ENCODE measurements at regions not wholly inside any gene's neighbourhood (a gene's known extent, or its start where the extent isn't known, plus 50 kb on each side); places are given as distances from the start of the nearest gene placed in this dataset.

DNA sequence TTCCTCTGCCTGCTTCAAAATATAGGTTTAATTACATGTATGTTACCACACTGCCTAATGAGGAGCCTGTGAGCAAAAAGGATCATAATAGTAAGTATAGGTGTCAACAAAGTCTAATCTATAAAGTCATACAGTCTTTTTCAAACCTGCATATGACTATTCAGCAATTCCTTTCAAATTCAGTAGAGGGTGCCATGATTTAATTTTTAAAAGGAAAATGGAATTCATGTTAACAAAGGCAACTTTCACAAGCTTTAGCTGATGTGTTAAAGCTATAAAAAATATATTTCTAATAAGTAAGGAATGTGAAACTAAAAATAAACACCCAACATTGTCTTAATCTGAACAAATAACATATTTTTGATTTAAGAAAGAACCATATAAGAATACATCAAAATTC, 52.1 kb downstream of the MPP7 start:
- Histone ChIP-seq H3K4me3 (no peak overlapping the region), H3K27me3 (no peaks in the 10 kb centered on the region), H3K9me3 (no peaks in the 10 kb centered on the region), H3K4me1 (peaks cover 9 to 66% (median 58%) of the 10 kb centered on the region in 4 donors), H3K36me3 (no peaks in the 10 kb centered on the region), H3K27ac (replicated peaks in 1 of 4) (peak overlapping the region; percentile 38 to 73 (median 59))
- intact Hi-C loops (cut with DNase I), result loop anchor here (2.0 kb wide), 1 partner anchor 132 kb away; no protein-coding TSS in a partner anchor
- TF ChIP-seq, protein P1, sequence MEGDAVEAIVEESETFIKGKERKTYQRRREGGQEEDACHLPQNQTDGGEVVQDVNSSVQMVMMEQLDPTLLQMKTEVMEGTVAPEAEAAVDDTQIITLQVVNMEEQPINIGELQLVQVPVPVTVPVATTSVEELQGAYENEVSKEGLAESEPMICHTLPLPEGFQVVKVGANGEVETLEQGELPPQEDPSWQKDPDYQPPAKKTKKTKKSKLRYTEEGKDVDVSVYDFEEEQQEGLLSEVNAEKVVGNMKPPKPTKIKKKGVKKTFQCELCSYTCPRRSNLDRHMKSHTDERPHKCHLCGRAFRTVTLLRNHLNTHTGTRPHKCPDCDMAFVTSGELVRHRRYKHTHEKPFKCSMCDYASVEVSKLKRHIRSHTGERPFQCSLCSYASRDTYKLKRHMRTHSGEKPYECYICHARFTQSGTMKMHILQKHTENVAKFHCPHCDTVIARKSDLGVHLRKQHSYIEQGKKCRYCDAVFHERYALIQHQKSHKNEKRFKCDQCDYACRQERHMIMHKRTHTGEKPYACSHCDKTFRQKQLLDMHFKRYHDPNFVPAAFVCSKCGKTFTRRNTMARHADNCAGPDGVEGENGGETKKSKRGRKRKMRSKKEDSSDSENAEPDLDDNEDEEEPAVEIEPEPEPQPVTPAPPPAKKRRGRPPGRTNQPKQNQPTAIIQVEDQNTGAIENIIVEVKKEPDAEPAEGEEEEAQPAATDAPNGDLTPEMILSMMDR (IDR thresholded peaks at IDR 0.05), result peak; percentile 66 to 77 (median 68)
- no peak for TF ChIP-seq POLR2A (IDR thresholded peaks at IDR 0.05; ENCODE audit: low read depth)
- DNase-seq (ENCODE audit: extremely low spot score), result no peak

DNA sequence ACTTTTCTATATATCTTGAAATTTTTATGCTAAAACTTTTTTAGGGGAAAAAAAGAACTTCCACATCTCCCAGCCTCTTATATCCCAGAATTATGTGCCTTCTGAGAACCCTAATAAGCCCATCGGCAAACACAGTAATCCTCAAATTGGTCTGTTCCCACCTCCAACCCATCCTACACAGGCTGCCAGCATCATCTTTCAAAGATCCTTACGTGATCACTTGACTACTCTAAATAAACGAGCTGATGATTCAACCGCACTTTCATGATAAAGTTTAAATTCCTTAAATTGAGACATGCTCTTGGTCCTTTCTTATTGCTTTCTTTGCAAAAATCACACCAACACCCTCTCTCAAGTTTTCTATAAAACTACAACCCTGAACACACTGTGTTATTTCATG, 52.5 kb downstream of the MPP7 start:
- no peak for TF ChIP-seq EP300 (IDR thresholded peaks at IDR 0.05)
- TF ChIP-seq POLR2A (IDR thresholded peaks at IDR 0.05; ENCODE audit: low read depth), result no peak
- TF ChIP-seq, protein P1 (IDR thresholded peaks at IDR 0.05), result no peak
- no peak for TF ChIP-seq POLR2AphosphoS5 (IDR thresholded peaks at IDR 0.05)
- H3K27me3 ChIP-seq, result no peaks in the 10 kb centered on the region
- H3K9me3 ChIP-seq, result no peaks in the 10 kb centered on the region
- H3K27ac ChIP-seq (replicated peaks in 1 of 4), result peak overlapping the region in 2 of 4 donors; percentile 3 to 47
- WGBS, result 32% methylated on average over 4 of the region's 4 CpGs
- H3K4me3 ChIP-seq, result no peak overlapping the region
- intact Hi-C loops (cut with DNase I), result loop anchor here (2.0 kb wide), 1 partner anchor 132 kb away; no protein-coding TSS in a partner anchor
- H3K4me1 ChIP-seq, result peaks cover 9 to 63% (median 57%) of the 10 kb centered on the region in 4 donors
- DNase-seq (ENCODE audit: extremely low spot score), result no peak
- no peaks in the 10 kb centered on the region for H3K36me3 ChIP-seq

DNA sequence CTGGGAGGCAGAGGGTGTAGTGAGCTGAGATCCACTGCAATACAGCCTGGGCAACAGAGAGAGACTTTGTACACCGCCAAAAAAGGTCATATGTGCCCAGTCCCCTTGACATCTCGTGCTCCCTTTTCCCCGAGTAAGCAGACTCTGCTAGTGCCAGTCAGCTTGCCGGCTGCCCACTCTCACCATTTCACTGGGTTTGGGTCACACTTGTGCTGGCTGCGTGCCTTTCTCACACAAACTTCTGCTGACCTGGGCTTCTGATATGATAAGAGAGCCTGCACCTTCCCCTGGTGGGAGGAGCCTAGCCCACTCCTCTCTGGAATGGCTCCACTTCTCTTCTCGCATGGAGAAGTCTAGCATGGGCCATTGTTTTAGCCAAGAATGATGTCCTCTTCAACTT, 53.4 kb downstream of the MPP7 start:
- no peaks in the 10 kb centered on the region for H3K36me3 ChIP-seq
- no peaks in the 10 kb centered on the region for H3K27me3 ChIP-seq
- no peaks in the 10 kb centered on the region for H3K9me3 ChIP-seq
- WGBS, result 88% methylated on average over 6 of the region's 6 CpGs
- TF ChIP-seq POLR2AphosphoS5 (IDR thresholded peaks at IDR 0.05) (no peak), EP300 (IDR thresholded peaks at IDR 0.05) (no peak), POLR2A (IDR thresholded peaks at IDR 0.05; ENCODE audit: low read depth) (no peak)
- TF ChIP-seq, protein P1 (IDR thresholded peaks at IDR 0.05), result no peak
- H3K27ac ChIP-seq (replicated peaks in 1 of 4), result no peak overlapping the region
- no peak overlapping the region for H3K4me3 ChIP-seq
- no peak for DNase-seq (ENCODE audit: extremely low spot score)
- intact Hi-C loops (cut with DNase I), result no loop called here
- peaks cover 9 to 54% (median 49%) of the 10 kb centered on the region in 4 donors for H3K4me1 ChIP-seq

DNA sequence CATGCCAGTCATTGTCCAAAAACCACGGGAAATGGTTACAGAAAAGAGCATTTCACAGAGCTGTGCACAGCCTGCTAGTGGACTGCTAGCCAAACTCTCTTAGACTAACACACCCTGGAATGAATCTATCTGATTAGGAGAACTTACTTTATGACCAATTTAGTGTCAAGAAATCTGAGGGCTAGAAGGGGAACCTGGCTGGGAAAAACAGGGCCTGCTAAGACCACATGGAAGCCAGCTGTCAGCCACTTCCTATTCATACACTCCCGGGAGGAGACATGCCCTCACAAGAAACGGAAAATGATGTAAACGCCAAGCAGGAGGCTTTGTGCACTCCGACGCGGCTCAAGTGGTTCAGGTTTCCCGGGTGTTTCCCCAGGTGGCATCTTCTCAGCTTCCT, 54.8 kb downstream of the MPP7 start:
- intact Hi-C loops (cut with DNase I), result no loop called here
- H3K27ac ChIP-seq (replicated peaks in 1 of 4), result no peak overlapping the region

More for the DNA sequence above, 54.8 kb downstream of the MPP7 start:
- Histone ChIP-seq H3K9me3 (no peaks in the 10 kb centered on the region), H3K36me3 (no peaks in the 10 kb centered on the region), H3K4me3 (no peak overlapping the region), H3K27me3 (no peaks in the 10 kb centered on the region), H3K4me1 (peaks cover 5 to 43% (median 36%) of the 10 kb centered on the region in 4 donors)
- DNase-seq (ENCODE audit: extremely low spot score), result no peak
- WGBS, result 33% methylated on average over 8 of the region's 8 CpGs
- TF ChIP-seq POLR2AphosphoS5 (IDR thresholded peaks at IDR 0.05) (no peak), EP300 (IDR thresholded peaks at IDR 0.05) (no peak), POLR2A (IDR thresholded peaks at IDR 0.05; ENCODE audit: low read depth) (no peak)
- TF ChIP-seq, protein P1 (IDR thresholded peaks at IDR 0.05), result no peak

Measured in esophagus muscularis mucosa (tissue), 4 donors.